ENCODE measurements at regions not wholly inside any gene's neighbourhood (a gene's known extent, or its start where the extent isn't known, plus 50 kb on each side); places are given as distances from the start of the nearest gene placed in this dataset.

GRCh38 chr22:49128874-49129273 lies 698.8 kb downstream of the BRD1 start:
- TF ChIP-seq, protein P1, sequence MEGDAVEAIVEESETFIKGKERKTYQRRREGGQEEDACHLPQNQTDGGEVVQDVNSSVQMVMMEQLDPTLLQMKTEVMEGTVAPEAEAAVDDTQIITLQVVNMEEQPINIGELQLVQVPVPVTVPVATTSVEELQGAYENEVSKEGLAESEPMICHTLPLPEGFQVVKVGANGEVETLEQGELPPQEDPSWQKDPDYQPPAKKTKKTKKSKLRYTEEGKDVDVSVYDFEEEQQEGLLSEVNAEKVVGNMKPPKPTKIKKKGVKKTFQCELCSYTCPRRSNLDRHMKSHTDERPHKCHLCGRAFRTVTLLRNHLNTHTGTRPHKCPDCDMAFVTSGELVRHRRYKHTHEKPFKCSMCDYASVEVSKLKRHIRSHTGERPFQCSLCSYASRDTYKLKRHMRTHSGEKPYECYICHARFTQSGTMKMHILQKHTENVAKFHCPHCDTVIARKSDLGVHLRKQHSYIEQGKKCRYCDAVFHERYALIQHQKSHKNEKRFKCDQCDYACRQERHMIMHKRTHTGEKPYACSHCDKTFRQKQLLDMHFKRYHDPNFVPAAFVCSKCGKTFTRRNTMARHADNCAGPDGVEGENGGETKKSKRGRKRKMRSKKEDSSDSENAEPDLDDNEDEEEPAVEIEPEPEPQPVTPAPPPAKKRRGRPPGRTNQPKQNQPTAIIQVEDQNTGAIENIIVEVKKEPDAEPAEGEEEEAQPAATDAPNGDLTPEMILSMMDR (IDR thresholded peaks at IDR 0.05): no peak
- TF ChIP-seq POLR2A (IDR thresholded peaks at IDR 0.05): no peak

Data from adrenal gland (tissue), 5 donors.